ENCODE measurements at regions not wholly inside any gene's neighbourhood (a gene's known extent, or its start where the extent isn't known, plus 50 kb on each side); places are given as distances from the start of the nearest gene placed in this dataset.

DNA sequence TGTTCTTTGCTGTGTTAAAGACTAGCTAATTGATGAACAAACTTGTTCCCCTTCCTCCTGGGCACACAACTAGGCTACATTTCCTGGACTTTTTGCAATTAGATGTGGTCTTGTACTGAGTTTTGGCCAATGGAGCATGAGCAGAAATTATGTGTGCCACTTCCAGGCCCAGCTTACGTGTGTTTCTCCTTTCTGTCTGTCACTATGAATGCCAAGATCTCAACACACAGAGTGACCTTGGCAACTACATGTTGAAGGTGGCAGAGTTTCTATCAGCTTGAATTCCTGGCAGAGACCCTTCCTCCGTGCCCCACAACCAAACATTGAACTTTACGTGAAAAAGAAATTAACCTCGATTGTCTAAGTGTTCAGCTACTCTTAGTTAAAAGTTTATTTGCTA, 81.7 kb upstream of the PIAS1 start:
- TF ChIP-seq ZBTB6 (tag by site-specific recombination; IDR thresholded peaks at IDR 0.05), result no peak
- TF ChIP-seq ZBTB8A (tag by site-specific recombination; IDR thresholded peaks at IDR 0.05), result no peak
- TF ChIP-seq, protein P1, sequence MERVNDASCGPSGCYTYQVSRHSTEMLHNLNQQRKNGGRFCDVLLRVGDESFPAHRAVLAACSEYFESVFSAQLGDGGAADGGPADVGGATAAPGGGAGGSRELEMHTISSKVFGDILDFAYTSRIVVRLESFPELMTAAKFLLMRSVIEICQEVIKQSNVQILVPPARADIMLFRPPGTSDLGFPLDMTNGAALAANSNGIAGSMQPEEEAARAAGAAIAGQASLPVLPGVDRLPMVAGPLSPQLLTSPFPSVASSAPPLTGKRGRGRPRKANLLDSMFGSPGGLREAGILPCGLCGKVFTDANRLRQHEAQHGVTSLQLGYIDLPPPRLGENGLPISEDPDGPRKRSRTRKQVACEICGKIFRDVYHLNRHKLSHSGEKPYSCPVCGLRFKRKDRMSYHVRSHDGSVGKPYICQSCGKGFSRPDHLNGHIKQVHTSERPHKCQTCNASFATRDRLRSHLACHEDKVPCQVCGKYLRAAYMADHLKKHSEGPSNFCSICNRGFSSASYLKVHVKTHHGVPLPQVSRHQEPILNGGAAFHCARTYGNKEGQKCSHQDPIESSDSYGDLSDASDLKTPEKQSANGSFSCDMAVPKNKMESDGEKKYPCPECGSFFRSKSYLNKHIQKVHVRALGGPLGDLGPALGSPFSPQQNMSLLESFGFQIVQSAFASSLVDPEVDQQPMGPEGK (tag by site-specific recombination; IDR thresholded peaks at IDR 0.05), result no peak
- no peak for TF ChIP-seq ZNF239 (tag by site-specific recombination; IDR thresholded peaks at IDR 0.05)
- TF ChIP-seq MZF1 (tag by site-specific recombination; IDR thresholded peaks at IDR 0.05; ENCODE audit: borderline replicate concordance), result no peak
- TF ChIP-seq, protein P2, sequence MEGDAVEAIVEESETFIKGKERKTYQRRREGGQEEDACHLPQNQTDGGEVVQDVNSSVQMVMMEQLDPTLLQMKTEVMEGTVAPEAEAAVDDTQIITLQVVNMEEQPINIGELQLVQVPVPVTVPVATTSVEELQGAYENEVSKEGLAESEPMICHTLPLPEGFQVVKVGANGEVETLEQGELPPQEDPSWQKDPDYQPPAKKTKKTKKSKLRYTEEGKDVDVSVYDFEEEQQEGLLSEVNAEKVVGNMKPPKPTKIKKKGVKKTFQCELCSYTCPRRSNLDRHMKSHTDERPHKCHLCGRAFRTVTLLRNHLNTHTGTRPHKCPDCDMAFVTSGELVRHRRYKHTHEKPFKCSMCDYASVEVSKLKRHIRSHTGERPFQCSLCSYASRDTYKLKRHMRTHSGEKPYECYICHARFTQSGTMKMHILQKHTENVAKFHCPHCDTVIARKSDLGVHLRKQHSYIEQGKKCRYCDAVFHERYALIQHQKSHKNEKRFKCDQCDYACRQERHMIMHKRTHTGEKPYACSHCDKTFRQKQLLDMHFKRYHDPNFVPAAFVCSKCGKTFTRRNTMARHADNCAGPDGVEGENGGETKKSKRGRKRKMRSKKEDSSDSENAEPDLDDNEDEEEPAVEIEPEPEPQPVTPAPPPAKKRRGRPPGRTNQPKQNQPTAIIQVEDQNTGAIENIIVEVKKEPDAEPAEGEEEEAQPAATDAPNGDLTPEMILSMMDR (tag by site-specific recombination; IDR thresholded peaks at IDR 0.05), result no peak
- TF ChIP-seq REST (tag by site-specific recombination; IDR thresholded peaks at IDR 0.05), result no peak
- no peak for TF ChIP-seq ZSCAN5A (tag by site-specific recombination; IDR thresholded peaks at IDR 0.05)
- TF ChIP-seq, protein P3, sequence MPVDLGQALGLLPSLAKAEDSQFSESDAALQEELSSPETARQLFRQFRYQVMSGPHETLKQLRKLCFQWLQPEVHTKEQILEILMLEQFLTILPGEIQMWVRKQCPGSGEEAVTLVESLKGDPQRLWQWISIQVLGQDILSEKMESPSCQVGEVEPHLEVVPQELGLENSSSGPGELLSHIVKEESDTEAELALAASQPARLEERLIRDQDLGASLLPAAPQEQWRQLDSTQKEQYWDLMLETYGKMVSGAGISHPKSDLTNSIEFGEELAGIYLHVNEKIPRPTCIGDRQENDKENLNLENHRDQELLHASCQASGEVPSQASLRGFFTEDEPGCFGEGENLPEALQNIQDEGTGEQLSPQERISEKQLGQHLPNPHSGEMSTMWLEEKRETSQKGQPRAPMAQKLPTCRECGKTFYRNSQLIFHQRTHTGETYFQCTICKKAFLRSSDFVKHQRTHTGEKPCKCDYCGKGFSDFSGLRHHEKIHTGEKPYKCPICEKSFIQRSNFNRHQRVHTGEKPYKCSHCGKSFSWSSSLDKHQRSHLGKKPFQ (tag by site-specific recombination; IDR thresholded peaks at IDR 0.05), result no peak
- no peak for TF ChIP-seq ZNF24 (tag by site-specific recombination; IDR thresholded peaks at IDR 0.05)
- TF ChIP-seq ZNF280D (tag by site-specific recombination; IDR thresholded peaks at IDR 0.05), result no peak
- TF ChIP-seq KLF7 (tag by site-specific recombination; IDR thresholded peaks at IDR 0.05; ENCODE audit: borderline replicate concordance), result no peak
- no peak for TF ChIP-seq SALL2 (tag by site-specific recombination; IDR thresholded peaks at IDR 0.05; ENCODE audit: borderline replicate concordance)
- no peak for TF ChIP-seq ZNF274 (IDR thresholded peaks at IDR 0.05; ENCODE audit: low read length)
- no peak for TF ChIP-seq ZNF274 (tag by site-specific recombination; IDR thresholded peaks at IDR 0.05; ENCODE audit: borderline replicate concordance)

Measured in HEK293 (cell line).